Vagina (tissue), 2 donors: ENCODE measurements at regions not wholly inside any gene's neighbourhood (a gene's known extent, or its start where the extent isn't known, plus 50 kb on each side); places are given as distances from the start of the nearest gene placed in this dataset.

Source experiments
- CTCF ChIP-seq, 3 experiments: fragments of 450-650 bp in 2 of 3; fragments of 200-600 bp in 1 of 3; sonication (generic) in 1 of 3; IDR thresholded peaks; one replicate each; pipeline ENCODE4 v1.5.1; 2017 to 2019; ENCODE audit warnings: antibody characterized with exemption in 3 of 3, mild to moderate bottlenecking in 2 of 3, moderate library complexity in 2 of 3
- POLR2A ChIP-seq, 2 donors: fragments of 450-650 bp; IDR thresholded peaks; one replicate each; pipeline ENCODE4 v1.6.1; 2017; ENCODE audit warnings: antibody characterized with exemption in 2 of 2, mild to moderate bottlenecking in 2 of 2, moderate library complexity in 2 of 2

- TF ChIP-seq CTCF (IDR thresholded peaks at IDR 0.05) (no peak), POLR2A (IDR thresholded peaks at IDR 0.05) (no peak)
Measured at GRCh38 chr17:21843951-21844590, 151.7 kb downstream of the KCNJ18 start.
